DOHH2 (cell line): ENCODE measurements at regions not wholly inside any gene's neighbourhood (a gene's known extent, or its start where the extent isn't known, plus 50 kb on each side); places are given as distances from the start of the nearest gene placed in this dataset.

ENCODE experiments used
- CTCF ChIP-seq: fragments of 200-600 bp; sonication (generic); IDR thresholded peaks from one replicate; pipeline ENCODE4 v1.5.1; 2014; ENCODE audit warnings: antibody characterized with exemption, mild to moderate bottlenecking, low read depth, low read length; ENCODE audit not compliant: poor library complexity, severe bottlenecking
- EZH2phosphoT487 ChIP-seq: fragments of 200-600 bp; sonication (generic); IDR thresholded peaks from 2 replicates; pipeline ENCODE4 v1.6.1; 2017; ENCODE audit warnings: borderline replicate concordance, mild to moderate bottlenecking, antibody characterized with exemption, low read length, moderate library complexity, mixed read lengths

- TF ChIP-seq CTCF (no peak), EZH2phosphoT487 (no peak)
Observed at GRCh38 chr22:34294476-34294875, 374.2 kb upstream of the LARGE1 start.
